ENCODE measurements at regions not wholly inside any gene's neighbourhood (a gene's known extent, or its start where the extent isn't known, plus 50 kb on each side); places are given as distances from the start of the nearest gene placed in this dataset.

DNA sequence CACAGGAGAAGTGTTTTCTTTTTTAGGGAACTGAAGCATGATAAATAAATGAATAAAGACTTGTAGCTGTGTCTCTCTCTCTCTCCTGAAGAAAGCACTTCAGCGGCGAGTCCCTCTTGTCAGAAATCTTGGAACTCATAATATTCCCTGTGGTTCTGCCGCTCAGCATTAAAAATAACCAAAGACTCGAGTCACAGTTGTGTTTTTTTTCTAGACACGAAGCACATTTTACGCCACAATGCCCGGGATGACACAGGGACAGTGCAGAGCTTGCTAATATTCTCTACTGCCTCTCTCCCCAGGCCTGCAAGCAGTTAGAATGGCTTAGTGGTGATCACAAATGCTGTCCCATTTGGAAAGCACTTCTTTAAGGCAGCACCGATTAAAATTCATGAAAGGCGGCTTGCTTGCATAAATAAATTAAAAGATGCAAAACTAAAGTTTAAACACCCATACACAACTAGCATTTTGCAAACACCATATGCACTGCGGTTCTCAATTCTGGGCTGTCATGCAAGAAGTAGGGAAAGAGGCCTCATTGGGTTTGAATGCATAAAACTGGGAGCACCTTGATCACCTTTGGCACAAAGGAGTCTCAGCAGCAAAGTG lies 597.4 kb downstream of the SOX6 start:
- intact Hi-C loops (cut with DNase I), result no loop called here
- WGBS, 2 donors, result 78 to 84% methylated on average over 10 of the region's 10 CpGs
- DNase-seq, result no peak
- Histone ChIP-seq H3K36me3 (no peaks in the 10 kb centered on the region), H3K4me1 (no peaks in the 10 kb centered on the region), H3K27ac (no peak overlapping the region), H3K9me3 (peaks cover 0 to 8% (median under 1%) of the 10 kb centered on the region in 11 donors), H3K4me3 (peak overlapping the region in 3 of 10 donors; percentile 5 to 13 (median 13)), H3K27me3 (peaks cover 0 to 8% (median 0%) of the 10 kb centered on the region in 7 donors)
- TF ChIP-seq, protein P1, sequence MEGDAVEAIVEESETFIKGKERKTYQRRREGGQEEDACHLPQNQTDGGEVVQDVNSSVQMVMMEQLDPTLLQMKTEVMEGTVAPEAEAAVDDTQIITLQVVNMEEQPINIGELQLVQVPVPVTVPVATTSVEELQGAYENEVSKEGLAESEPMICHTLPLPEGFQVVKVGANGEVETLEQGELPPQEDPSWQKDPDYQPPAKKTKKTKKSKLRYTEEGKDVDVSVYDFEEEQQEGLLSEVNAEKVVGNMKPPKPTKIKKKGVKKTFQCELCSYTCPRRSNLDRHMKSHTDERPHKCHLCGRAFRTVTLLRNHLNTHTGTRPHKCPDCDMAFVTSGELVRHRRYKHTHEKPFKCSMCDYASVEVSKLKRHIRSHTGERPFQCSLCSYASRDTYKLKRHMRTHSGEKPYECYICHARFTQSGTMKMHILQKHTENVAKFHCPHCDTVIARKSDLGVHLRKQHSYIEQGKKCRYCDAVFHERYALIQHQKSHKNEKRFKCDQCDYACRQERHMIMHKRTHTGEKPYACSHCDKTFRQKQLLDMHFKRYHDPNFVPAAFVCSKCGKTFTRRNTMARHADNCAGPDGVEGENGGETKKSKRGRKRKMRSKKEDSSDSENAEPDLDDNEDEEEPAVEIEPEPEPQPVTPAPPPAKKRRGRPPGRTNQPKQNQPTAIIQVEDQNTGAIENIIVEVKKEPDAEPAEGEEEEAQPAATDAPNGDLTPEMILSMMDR (IDR thresholded peaks at IDR 0.05), result no peak
- no peak for ATAC-seq

DNA sequence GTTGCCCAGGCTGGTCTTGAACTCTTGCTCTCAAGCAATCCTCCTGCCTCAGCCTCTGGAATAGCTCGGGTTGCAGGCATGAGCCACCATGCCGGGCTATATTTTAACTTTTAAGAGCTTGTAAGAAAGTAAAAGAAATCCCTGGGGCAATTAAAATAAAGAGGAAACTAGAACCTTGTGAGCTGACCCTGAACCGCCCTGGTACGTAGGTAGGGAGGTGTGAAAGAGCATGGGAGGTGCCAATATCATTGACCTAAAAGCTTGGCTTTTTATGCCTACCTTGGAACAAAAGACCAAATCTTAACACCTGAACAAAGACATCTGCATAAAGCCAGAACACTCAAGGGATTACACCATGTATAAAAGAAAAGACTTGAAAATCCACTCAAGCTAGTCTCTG lies 595.1 kb downstream of the SOX6 start:
- Histone ChIP-seq H3K4me3 (no peak overlapping the region), H3K4me1 (no peaks in the 10 kb centered on the region), H3K27ac (no peak overlapping the region), H3K27me3 (peaks cover 0 to 8% (median 0%) of the 10 kb centered on the region in 7 donors), H3K9me3 (peaks cover 0 to 7% (median 0%) of the 10 kb centered on the region in 11 donors), H3K36me3 (no peaks in the 10 kb centered on the region)
- 92 to 94% methylated on average over 4 of the region's 4 CpGs for WGBS, 2 donors
- intact Hi-C loops (cut with DNase I), result no loop called here
- ATAC-seq (no peak), DNase-seq (no peak)
- TF ChIP-seq, protein P1 (IDR thresholded peaks at IDR 0.05), result no peak

DNA sequence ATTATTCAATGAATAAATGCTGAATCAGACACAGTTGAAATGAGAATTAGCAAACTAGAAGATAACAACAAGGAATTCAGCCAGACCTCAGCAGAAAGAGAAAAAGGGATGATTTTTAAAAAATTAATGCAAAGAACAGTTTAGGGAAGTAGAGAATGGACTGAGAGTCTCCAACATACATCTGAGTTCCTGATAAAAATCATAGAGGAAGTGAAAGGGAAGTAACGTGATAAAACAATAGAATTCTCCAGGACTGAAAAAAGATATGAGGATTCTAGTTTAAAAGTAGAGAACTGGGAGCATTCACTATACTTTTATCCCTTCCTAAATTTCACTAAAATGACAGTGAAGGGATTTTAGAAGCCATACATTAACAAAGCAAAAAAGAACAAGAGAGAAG lies 592.0 kb downstream of the SOX6 start:
- H3K4me3 ChIP-seq, result no peak overlapping the region
- no peaks in the 10 kb centered on the region for H3K4me1 ChIP-seq
- peaks cover 0 to 17% (median 0%) of the 10 kb centered on the region in 11 donors for H3K9me3 ChIP-seq
- ATAC-seq (no peak), DNase-seq (no peak)
- WGBS, 2 donors, result 45 to 70% methylated on average over 1 of the region's 1 CpG
- no peaks in the 10 kb centered on the region for H3K36me3 ChIP-seq
- no peaks in the 10 kb centered on the region for H3K27me3 ChIP-seq
- intact Hi-C loops (cut with DNase I), result no loop called here
- no peak overlapping the region for H3K27ac ChIP-seq
- TF ChIP-seq, protein P1 (IDR thresholded peaks at IDR 0.05), result no peak

DNA sequence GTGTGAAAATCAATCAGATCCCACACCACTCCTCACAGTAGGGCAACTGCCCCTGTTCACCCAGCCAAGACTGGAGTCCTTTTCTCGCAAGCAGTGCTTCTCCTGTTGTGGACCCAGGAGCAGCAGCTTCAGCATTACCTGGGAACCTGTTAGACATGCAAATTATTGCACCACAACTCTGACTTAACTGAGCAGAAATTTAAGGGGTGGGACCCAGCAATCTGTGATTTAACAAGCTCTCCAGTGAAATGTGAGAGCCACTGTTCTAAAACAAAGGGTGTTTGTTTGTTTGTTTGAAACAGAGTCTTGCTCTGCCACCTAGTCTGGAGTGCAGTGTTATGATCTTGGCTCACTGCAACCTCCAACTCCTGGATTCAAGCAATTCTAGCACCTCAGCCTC lies 591.4 kb downstream of the SOX6 start:
- 93 to 100% methylated on average over 1 of the region's 1 CpG for WGBS, 2 donors
- no peaks in the 10 kb centered on the region for H3K27me3 ChIP-seq
- ATAC-seq, result no peak
- H3K27ac ChIP-seq, result no peak overlapping the region
- no peaks in the 10 kb centered on the region for H3K4me1 ChIP-seq
- no peak for DNase-seq
- no peak overlapping the region for H3K4me3 ChIP-seq
- intact Hi-C loops (cut with DNase I), result no loop called here
- TF ChIP-seq, protein P1 (IDR thresholded peaks at IDR 0.05), result no peak
- H3K9me3 ChIP-seq, result peaks cover 0 to 17% (median 0%) of the 10 kb centered on the region in 11 donors
- no peaks in the 10 kb centered on the region for H3K36me3 ChIP-seq

Measured in heart right ventricle (tissue), 16 donors.